H1 (cell line): ENCODE measurements at regions not wholly inside any gene's neighbourhood (a gene's known extent, or its start where the extent isn't known, plus 50 kb on each side); places are given as distances from the start of the nearest gene placed in this dataset.

Source experiments
- CTCF ChIA-PET: fragments of 300-600 bp; sonication (Branson Sonifier 250); formaldehyde crosslinking; loops from one replicate; lab custom pipeline; 2021; ENCODE audit not compliant: partially characterized antibody; lab: Charles Lee
- POLR2A ChIA-PET: fragments of 300-600 bp; sonication (Branson Sonifier 250); formaldehyde crosslinking; loops from one replicate; lab custom pipeline; 2021; ENCODE audit warnings: inconsistent platforms; ENCODE audit not compliant: partially characterized antibody; lab: Charles Lee
- DNase-seq, 2 experiments: peaks; one replicate each; pipeline versions ENCODE4 v3.0.0 to v3.0.0-alpha.2; 2010 to 2022; ENCODE audit warnings: low spot score in 2 of 2, low read depth in 1 of 2, mixed read lengths in 1 of 2
- FAIRE-seq: peaks from 2 replicates; lab custom pipeline; 2011; peaks lifted over from hg19 to GRCh38; lab: Jason Lieb, UNC
- H2AFZ ChIP-seq: 2 replicates; pipeline ENCODE4 v1.8.1; 2012; ENCODE audit warnings: low read length, inconsistent platforms
- H2AK5ac ChIP-seq: 2 replicates; pipeline ENCODE4 v1.6.1; 2013; ENCODE audit warnings: low read depth, low read length
- H2BK120ac ChIP-seq: replicated peaks from 2 replicates; pipeline ENCODE3; 2013; ENCODE audit warnings: low read depth, low read length, inconsistent platforms
- H2BK12ac ChIP-seq: 2 replicates; pipeline ENCODE4 v1.6.1; 2013; ENCODE audit warnings: low read depth, low read length
- H2BK15ac ChIP-seq: 2 replicates; pipeline ENCODE4 v1.6.1; 2013; ENCODE audit warnings: low read length
- H2BK20ac ChIP-seq: 2 replicates; pipeline ENCODE4 v1.6.1; 2013; ENCODE audit warnings: low read length
- H2BK5ac ChIP-seq: 2 replicates; pipeline ENCODE4 v1.6.1; 2013; ENCODE audit warnings: low read depth, low read length
- H3K14ac ChIP-seq: 2 replicates; pipeline ENCODE4 v1.6.1; 2013; ENCODE audit warnings: inconsistent platforms; ENCODE audit not compliant: insufficient read length
- H3K18ac ChIP-seq: 2 replicates; pipeline ENCODE4 v1.6.1; 2013; ENCODE audit warnings: low read length; ENCODE audit errors: extremely low read depth
- H3K23ac ChIP-seq: 2 replicates; pipeline ENCODE4 v1.6.1; 2013; ENCODE audit warnings: inconsistent platforms; ENCODE audit not compliant: insufficient read length
- H3K23me2 ChIP-seq: 2 replicates; pipeline ENCODE4 v1.6.1; 2013; ENCODE audit warnings: low read depth, low read length
- H3K27ac ChIP-seq: 2 replicates; pipeline ENCODE4 v1.6.1; 2011; ENCODE audit warnings: low read depth, low read length, inconsistent platforms
- H3K27me3 ChIP-seq, 4 experiments: replicated peaks in 1 of 4; 1 replicate in 1 of 4; 2 replicates in 3 of 4; pipeline versions ENCODE4 v1.6.1 to v1.8.1; 2011 to 2013; ENCODE audit warnings: low read length in 3 of 4, mild to moderate bottlenecking in 3 of 4, inconsistent platforms in 2 of 4, mixed read lengths in 2 of 4, moderate library complexity in 1 of 4; ENCODE audit not compliant: control insufficient read depth in 3 of 4, insufficient read depth in 3 of 4; ENCODE audit errors: extremely low read depth in 1 of 4
- H3K36me3 ChIP-seq, 4 experiments: 2 replicates each; pipeline versions ENCODE4 v1.6.1 to v1.8.1; 2011 to 2013; ENCODE audit warnings: mild to moderate bottlenecking in 4 of 4, low read length in 3 of 4, moderate library complexity in 2 of 4, control low read depth in 1 of 4, inconsistent platforms in 1 of 4; ENCODE audit not compliant: insufficient read depth in 4 of 4, control insufficient read depth in 2 of 4
- H3K4ac ChIP-seq: replicated peaks from 2 replicates; pipeline ENCODE3; 2013; ENCODE audit warnings: low read length, low read depth, mixed read lengths, inconsistent platforms; ENCODE audit not compliant: insufficient read length
- H3K4me1 ChIP-seq, 4 experiments: replicated peaks in 1 of 4; 1 replicate in 1 of 4; 2 replicates in 3 of 4; pipeline versions ENCODE4 v1.6.1 to v1.8.1; 2011 to 2013; ENCODE audit warnings: low read length in 3 of 4, inconsistent platforms in 2 of 4, mixed read lengths in 1 of 4; ENCODE audit not compliant: insufficient read depth in 4 of 4, control insufficient read depth in 3 of 4
- H3K4me2 ChIP-seq, 2 experiments: 2 replicates each; pipeline versions ENCODE4 v1.6.1 to v1.8.1; 2011 to 2013; ENCODE audit warnings: low read depth in 2 of 2, low read length in 2 of 2, control low read depth in 1 of 2, inconsistent platforms in 1 of 2, mild to moderate bottlenecking in 1 of 2; ENCODE audit not compliant: insufficient read depth in 1 of 2
- H3K4me3 ChIP-seq, 4 experiments: fragments of 200-600, 300-600 bp in 1 of 4; sonication (generic), shearing (Covaris generic), sonication (Bioruptor Twin) in 1 of 4; 2 replicates each; pipeline versions ENCODE4 v1.5.1 to v1.8.1; 2011 to 2016; ENCODE audit warnings: low read length in 4 of 4, low read depth in 3 of 4, control low read depth in 2 of 4, inconsistent platforms in 2 of 4, mild to moderate bottlenecking in 2 of 4, mixed read lengths in 1 of 4, moderate library complexity in 1 of 4; ENCODE audit not compliant: insufficient read depth in 2 of 4; ENCODE audit errors: extremely low read depth in 1 of 4
- H3K56ac ChIP-seq: replicated peaks from 2 replicates; pipeline ENCODE3; 2013; ENCODE audit warnings: low read depth, mild to moderate bottlenecking, mixed read lengths, low read length, inconsistent platforms; ENCODE audit not compliant: insufficient read length
- H3K79me1 ChIP-seq: 2 replicates; pipeline ENCODE4 v1.6.1; 2013; ENCODE audit warnings: low read depth, low read length, control low read depth
- H3K79me2 ChIP-seq, 2 experiments: 2 replicates each; pipeline versions ENCODE4 v1.6.1 to v1.8.1; 2012 to 2013; ENCODE audit warnings: low read length in 2 of 2, mild to moderate bottlenecking in 2 of 2, inconsistent platforms in 1 of 2; ENCODE audit not compliant: insufficient read depth in 2 of 2, control insufficient read depth in 1 of 2
- H3K9ac ChIP-seq, 4 experiments: replicated peaks in 1 of 4; 1 replicate in 1 of 4; 2 replicates in 3 of 4; pipeline versions ENCODE4 v1.6.1 to v1.8.1; 2011 to 2013; ENCODE audit warnings: low read depth in 3 of 4, low read length in 3 of 4, control low read depth in 2 of 4, mild to moderate bottlenecking in 2 of 4, moderate library complexity in 2 of 4, inconsistent platforms in 1 of 4; ENCODE audit errors: extremely low read depth in 1 of 4
- H3K9me3 ChIP-seq, 2 experiments: 2 replicates each; pipeline versions ENCODE4 v1.6.1 to v1.8.1; 2012 to 2013; ENCODE audit warnings: mild to moderate bottlenecking in 2 of 2, moderate library complexity in 2 of 2, control low read depth in 1 of 2, inconsistent platforms in 1 of 2, low read depth in 1 of 2, low read length in 1 of 2, mixed read lengths in 1 of 2; ENCODE audit not compliant: insufficient read depth in 2 of 2
- H4K20me1 ChIP-seq, 2 experiments: replicated peaks in 1 of 2; 2 replicates each; pipeline versions ENCODE3 to v1.8.1; 2011 to 2013; ENCODE audit warnings: inconsistent platforms in 2 of 2, low read length in 2 of 2, mild to moderate bottlenecking in 1 of 2; ENCODE audit not compliant: insufficient read depth in 2 of 2, control insufficient read depth in 1 of 2
- H4K5ac ChIP-seq: 2 replicates; pipeline ENCODE4 v1.6.1; 2013; ENCODE audit warnings: low read length, low read depth, mixed read lengths, inconsistent platforms; ENCODE audit not compliant: insufficient read length
- H4K8ac ChIP-seq: 2 replicates; pipeline ENCODE4 v1.8.0; 2013; ENCODE audit warnings: mild to moderate bottlenecking, moderate library complexity, low read length, inconsistent platforms; ENCODE audit not compliant: insufficient read depth; ENCODE audit errors: extremely low read depth
- H4K91ac ChIP-seq: replicated peaks from 2 replicates; pipeline ENCODE3; 2013; ENCODE audit warnings: low read length, mixed read lengths, inconsistent platforms; ENCODE audit not compliant: insufficient read length
- CBX5 ChIP-seq: fragments of 300-800, 300-1000 bp; sonication (generic); IDR thresholded peaks from 2 replicates; pipeline ENCODE4 v1.7.1; 2016; ENCODE audit warnings: antibody characterized with exemption, low read length, low read depth
- CBX8 ChIP-seq: fragments of 300-800, 300-1000 bp; sonication (generic); IDR thresholded peaks from 2 replicates; pipeline ENCODE4 v1.7.1; 2016; ENCODE audit warnings: low read depth, low read length, borderline replicate concordance
- CHD1 ChIP-seq: IDR thresholded peaks from 2 replicates; pipeline ENCODE4 v1.6.1; 2012; ENCODE audit warnings: low read depth, low read length, improper control_type of control experiment
- EZH2 ChIP-seq: fragments of 200-600 bp; sonication (generic); IDR thresholded peaks from 2 replicates; pipeline ENCODE4 v1.7.1; 2012; ENCODE audit warnings: low read depth, mild to moderate bottlenecking, moderate library complexity, low read length, inconsistent platforms; ENCODE audit not compliant: severe bottlenecking
- KDM1A ChIP-seq: fragments of 200-600, 300-600 bp; sonication (generic); IDR thresholded peaks from 2 replicates; pipeline ENCODE4 v1.7.1; 2016; ENCODE audit warnings: mild to moderate bottlenecking, low read length, borderline replicate concordance
- KDM5A ChIP-seq: fragments of 200-600 bp; IDR thresholded peaks from 2 replicates; pipeline ENCODE4 v1.7.1; 2012; ENCODE audit warnings: mild to moderate bottlenecking, low read length, inconsistent platforms, mixed read lengths
- RFX5 ChIP-seq: IDR thresholded peaks from 2 replicates; pipeline ENCODE4 v1.6.1; 2011; ENCODE audit warnings: low read depth, low read length, improper control_type of control experiment, borderline replicate concordance
- RNF2 ChIP-seq: fragments of 200-900, 300-1000 bp; sonication (generic); IDR thresholded peaks from 2 replicates; pipeline ENCODE4 v1.7.1; 2016; ENCODE audit warnings: borderline replicate concordance, low read depth, mild to moderate bottlenecking, antibody characterized with exemption, low read length; ENCODE audit not compliant: poor library complexity, severe bottlenecking; ENCODE audit errors: missing control alignments
- SP2 ChIP-seq: IDR thresholded peaks from 2 replicates; pipeline ENCODE4 v1.6.1; 2012; ENCODE audit warnings: mild to moderate bottlenecking, low read length, inconsistent platforms
- SP4 ChIP-seq: IDR thresholded peaks from 2 replicates; pipeline ENCODE4 v1.6.1; 2012; ENCODE audit warnings: low read length, inconsistent platforms
- SUZ12 ChIP-seq: fragments of 200-600 bp; sonication (generic); IDR thresholded peaks from 2 replicates; pipeline ENCODE4 v1.6.1; 2012; ENCODE audit warnings: mild to moderate bottlenecking, inconsistent platforms, low read length, moderate library complexity, mixed read lengths
- TCF12 ChIP-seq: IDR thresholded peaks from 2 replicates; pipeline ENCODE4 v1.6.1; 2011; ENCODE audit warnings: low read depth, mild to moderate bottlenecking, low read length
- WGBS, 2 experiments: shearing (Covaris generic) in 1 of 2; methylation state at CpG; one replicate each; pipeline versions ENCODE4 v1.1.6 to v1.1.7; 2013 to 2015; ENCODE audit warnings: low lambda C conversion rate in 2 of 2, mixed read lengths in 2 of 2, inconsistent platforms in 1 of 2, low coverage in 1 of 2, missing lambda C conversion rate in 1 of 2; ENCODE audit not compliant: insufficient replicate concordance in 2 of 2, insufficient coverage in 1 of 2, insufficient read length in 1 of 2; ENCODE audit errors: extremely low coverage in 1 of 2, missing lambda C conversion rate in 1 of 2; 5-methylcytosine and 5-hydroxymethylcytosine counted together
- TF ChIP-seq, protein P1 (sequence below): IDR thresholded peaks from 2 replicates; pipeline ENCODE4 v1.6.1; 2011; ENCODE audit warnings: low read depth, mild to moderate bottlenecking, low read length; ENCODE audit not compliant: insufficient read depth
- TF ChIP-seq, protein P2 (sequence below): IDR thresholded peaks from 2 replicates; pipeline ENCODE4 v1.6.1; 2012; ENCODE audit warnings: inconsistent platforms

GRCh38 chr4:83839615-83840014, 303.7 kb downstream of the GPAT3 start:
- Histone ChIP-seq H3K27ac (no peak overlapping the region), H2BK5ac (no peak overlapping the region), H3K79me2 (no peaks in the 10 kb centered on the region), H3K9me3 (no peaks in the 10 kb centered on the region), H4K8ac (no peak overlapping the region), H2AK5ac (no peak overlapping the region), H3K9ac (no peak overlapping the region), H2BK120ac (no peak overlapping the region), H3K4me2 (no peak overlapping the region), H3K4ac (no peak overlapping the region), H4K5ac (no peak overlapping the region), H2AFZ (no peak overlapping the region), H3K23me2 (no peaks in the 10 kb centered on the region), H4K91ac (no peak overlapping the region), H3K4me1 (no peaks in the 10 kb centered on the region), H3K36me3 (no peaks in the 10 kb centered on the region), H3K79me1 (no peaks in the 10 kb centered on the region), H3K56ac (no peak overlapping the region), H3K27me3 (no peaks in the 10 kb centered on the region), H2BK12ac (no peak overlapping the region), H3K18ac (no peak overlapping the region), H3K4me3 (no peak overlapping the region), H2BK15ac (no peak overlapping the region), H2BK20ac (no peak overlapping the region), H4K20me1 (no peaks in the 10 kb centered on the region), H3K23ac (no peak overlapping the region), H3K14ac (no peak overlapping the region)
- DNase-seq (no peak), FAIRE-seq (no peak)
- ChIA-PET CTCF (no interaction called here), POLR2A (interaction anchor here (1.2 kb wide), 1 partner anchor 9 kb away, joined by 4 read pairs; no protein-coding TSS in a partner anchor)
- WGBS, 2 experiments: 98% methylated on average over 2 of the region's 2 CpGs; no CpG with 5 or more reads in 1 of the 2 experiments
- TF ChIP-seq SP2 (no peak), CHD1 (no peak), KDM5A (no peak), RNF2 (no peak), EZH2 (no peak), CBX5 (no peak), KDM1A (no peak), TCF12 (no peak), RFX5 (no peak), CBX8 (no peak), SP4 (no peak), SUZ12 (no peak)
- TF ChIP-seq, protein P1, sequence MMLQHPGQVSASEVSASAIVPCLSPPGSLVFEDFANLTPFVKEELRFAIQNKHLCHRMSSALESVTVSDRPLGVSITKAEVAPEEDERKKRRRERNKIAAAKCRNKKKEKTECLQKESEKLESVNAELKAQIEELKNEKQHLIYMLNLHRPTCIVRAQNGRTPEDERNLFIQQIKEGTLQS: no peak
- TF ChIP-seq, protein P2, sequence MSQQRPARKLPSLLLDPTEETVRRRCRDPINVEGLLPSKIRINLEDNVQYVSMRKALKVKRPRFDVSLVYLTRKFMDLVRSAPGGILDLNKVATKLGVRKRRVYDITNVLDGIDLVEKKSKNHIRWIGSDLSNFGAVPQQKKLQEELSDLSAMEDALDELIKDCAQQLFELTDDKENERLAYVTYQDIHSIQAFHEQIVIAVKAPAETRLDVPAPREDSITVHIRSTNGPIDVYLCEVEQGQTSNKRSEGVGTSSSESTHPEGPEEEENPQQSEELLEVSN: no peak
